Testis (tissue), 2 donors: ENCODE measurements at regions not wholly inside any gene's neighbourhood (a gene's known extent, or its start where the extent isn't known, plus 50 kb on each side); places are given as distances from the start of the nearest gene placed in this dataset.

Experiments used
- DNase-seq: peaks from one replicate; pipeline ENCODE4 v3.0.0-alpha.2; 2019
- H3K27ac ChIP-seq, 2 donors: fragments of 200-600 bp; sonication (generic); one replicate each; pipeline ENCODE4 v1.5.1; 2019
- H3K27me3 ChIP-seq: fragments of 200-600 bp; sonication (generic); one replicate; pipeline ENCODE4 v1.5.1; 2019
- H3K36me3 ChIP-seq: fragments of 200-600 bp; sonication (generic); one replicate; pipeline ENCODE4 v1.5.1; 2017; ENCODE audit warnings: low read depth; ENCODE audit errors: missing control alignments
- H3K4me1 ChIP-seq: fragments of 200-600 bp; sonication (generic); one replicate; pipeline ENCODE4 v1.5.1; 2019
- H3K4me3 ChIP-seq, 2 donors: fragments of 200-600 bp; sonication (generic); one replicate each; pipeline ENCODE4 v1.5.1; 2017 to 2019
- H3K9me3 ChIP-seq: fragments of 200-600 bp; sonication (generic); one replicate; pipeline ENCODE4 v1.5.1; 2017
- POLR2A ChIP-seq: fragments of 450-650 bp; IDR thresholded peaks from one replicate; pipeline ENCODE4 v1.6.1; 2017; ENCODE audit warnings: antibody characterized with exemption, mild to moderate bottlenecking, moderate library complexity
- WGBS, 2 donors: methylation state at CpG; one replicate each; pipeline ENCODE4 v1.1.5; 2018; 5-methylcytosine and 5-hydroxymethylcytosine counted together
- intact Hi-C: fragments of 100-400 bp; cut with DNase I; formaldehyde crosslinking; loops from one replicate; pipeline ENCODE4 v1.15.1; 2023; ENCODE audit warnings: low total_unique reads
- TF ChIP-seq, protein P1 (sequence below), 3 experiments: fragments of 450-650 bp in 2 of 3; fragments of 200-600 bp in 1 of 3; sonication (generic) in 1 of 3; IDR thresholded peaks; one replicate each; pipeline ENCODE4 v1.5.1; 2016 to 2019; ENCODE audit warnings: antibody characterized with exemption in 3 of 3, mild to moderate bottlenecking in 2 of 3, moderate library complexity in 1 of 3

DNA sequence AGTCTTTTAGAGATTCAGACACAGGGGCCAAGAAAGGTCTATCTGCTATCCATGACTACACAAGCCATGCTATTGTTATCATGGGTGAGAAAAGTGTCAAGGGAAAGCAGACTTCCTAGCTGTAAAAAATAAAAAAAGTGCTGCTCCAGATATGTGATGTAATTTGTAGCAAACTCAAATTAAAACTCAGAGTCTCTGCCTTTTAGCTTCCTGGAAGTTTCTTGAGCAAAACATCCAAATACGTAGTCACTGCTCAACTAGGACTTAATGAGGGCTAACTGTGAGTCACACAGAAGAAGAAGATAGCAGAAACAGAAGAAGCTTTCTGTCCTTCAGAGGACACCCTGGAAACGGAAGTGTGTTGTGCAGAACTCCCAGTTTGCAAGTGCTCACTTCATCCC lies 393.4 kb upstream of the NR2F2 start:
- DNase-seq = no peak
- TF ChIP-seq, protein P1, sequence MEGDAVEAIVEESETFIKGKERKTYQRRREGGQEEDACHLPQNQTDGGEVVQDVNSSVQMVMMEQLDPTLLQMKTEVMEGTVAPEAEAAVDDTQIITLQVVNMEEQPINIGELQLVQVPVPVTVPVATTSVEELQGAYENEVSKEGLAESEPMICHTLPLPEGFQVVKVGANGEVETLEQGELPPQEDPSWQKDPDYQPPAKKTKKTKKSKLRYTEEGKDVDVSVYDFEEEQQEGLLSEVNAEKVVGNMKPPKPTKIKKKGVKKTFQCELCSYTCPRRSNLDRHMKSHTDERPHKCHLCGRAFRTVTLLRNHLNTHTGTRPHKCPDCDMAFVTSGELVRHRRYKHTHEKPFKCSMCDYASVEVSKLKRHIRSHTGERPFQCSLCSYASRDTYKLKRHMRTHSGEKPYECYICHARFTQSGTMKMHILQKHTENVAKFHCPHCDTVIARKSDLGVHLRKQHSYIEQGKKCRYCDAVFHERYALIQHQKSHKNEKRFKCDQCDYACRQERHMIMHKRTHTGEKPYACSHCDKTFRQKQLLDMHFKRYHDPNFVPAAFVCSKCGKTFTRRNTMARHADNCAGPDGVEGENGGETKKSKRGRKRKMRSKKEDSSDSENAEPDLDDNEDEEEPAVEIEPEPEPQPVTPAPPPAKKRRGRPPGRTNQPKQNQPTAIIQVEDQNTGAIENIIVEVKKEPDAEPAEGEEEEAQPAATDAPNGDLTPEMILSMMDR (IDR thresholded peaks at IDR 0.05) = no peak
- TF ChIP-seq POLR2A = no peak
- intact Hi-C loops = no loop called here
- Histone ChIP-seq H3K9me3 (no peaks in the 10 kb centered on the region), H3K27ac (no peak overlapping the region), H3K36me3 (no peaks in the 10 kb centered on the region), H3K4me1 (no peaks in the 10 kb centered on the region), H3K4me3 (no peak overlapping the region), H3K27me3 (no peaks in the 10 kb centered on the region)
- 65 to 79% methylated on average over 2 of the region's 2 CpGs for WGBS, 2 donors

DNA sequence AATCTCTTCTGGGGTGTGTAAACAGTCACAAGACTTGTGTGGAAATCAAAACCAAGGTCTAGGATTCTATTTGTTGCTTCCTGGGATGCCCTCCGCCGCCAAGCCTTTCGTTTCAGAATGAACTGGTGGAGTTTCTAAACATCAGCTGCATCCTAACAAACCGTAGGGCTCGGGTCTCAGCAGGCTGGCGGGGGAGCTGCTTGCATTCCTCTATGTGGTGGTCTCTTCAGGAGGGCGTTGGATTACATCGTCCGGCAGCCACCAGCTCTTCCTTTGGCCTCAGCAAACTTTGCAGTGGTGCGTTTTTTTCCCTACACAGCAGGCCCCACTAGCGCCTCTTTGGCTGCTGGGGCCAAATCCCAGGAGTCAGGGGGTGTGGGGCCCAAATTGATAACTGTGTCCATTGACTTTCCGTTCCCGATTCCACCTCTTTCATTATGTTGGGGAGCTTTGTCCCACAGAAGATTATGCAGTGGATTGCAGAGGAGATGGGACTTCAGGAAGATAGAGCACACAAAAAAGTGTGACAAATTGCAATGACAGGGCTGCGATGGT lies 390.0 kb upstream of the NR2F2 start:
- Histone ChIP-seq H3K27ac (no peak overlapping the region), H3K27me3 (no peaks in the 10 kb centered on the region), H3K9me3 (no peaks in the 10 kb centered on the region), H3K4me3 (no peak overlapping the region), H3K4me1 (no peaks in the 10 kb centered on the region), H3K36me3 (no peaks in the 10 kb centered on the region)
- intact Hi-C loops = no loop called here
- no peak for DNase-seq
- WGBS, 2 donors = 84 to 86% methylated on average over 14 of the region's 14 CpGs
- TF ChIP-seq, protein P1 (IDR thresholded peaks at IDR 0.05) = no peak
- no peak for TF ChIP-seq POLR2A

DNA sequence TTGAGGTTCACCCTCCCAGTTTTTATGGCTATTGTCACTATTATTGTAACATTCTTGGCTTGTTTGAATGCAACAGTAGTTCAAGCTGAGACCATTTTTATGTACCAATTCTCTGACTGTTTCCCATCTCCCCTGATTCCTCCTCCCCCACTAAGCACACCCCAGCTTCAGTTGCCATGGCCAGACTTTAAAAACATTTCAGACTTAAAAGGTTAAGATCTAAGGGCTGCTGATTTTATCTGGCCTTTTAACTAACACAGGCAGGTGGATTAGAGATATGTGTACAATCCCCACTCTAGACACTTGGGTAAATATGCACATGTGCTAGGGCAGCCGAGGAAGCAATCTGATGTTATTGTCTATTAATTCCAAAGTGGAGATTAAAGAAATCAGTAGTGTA lies 386.3 kb upstream of the NR2F2 start:
- Histone ChIP-seq H3K36me3 (no peaks in the 10 kb centered on the region), H3K9me3 (no peaks in the 10 kb centered on the region), H3K4me3 (no peak overlapping the region), H3K27ac (no peak overlapping the region), H3K27me3 (no peaks in the 10 kb centered on the region), H3K4me1 (no peaks in the 10 kb centered on the region)
- DNase-seq = no peak
- WGBS, 2 donors = 76 to 84% methylated on average over 1 of the region's 1 CpG
- intact Hi-C loops = no loop called here
- TF ChIP-seq, protein P1 (IDR thresholded peaks at IDR 0.05) = no peak
- no peak for TF ChIP-seq POLR2A

DNA sequence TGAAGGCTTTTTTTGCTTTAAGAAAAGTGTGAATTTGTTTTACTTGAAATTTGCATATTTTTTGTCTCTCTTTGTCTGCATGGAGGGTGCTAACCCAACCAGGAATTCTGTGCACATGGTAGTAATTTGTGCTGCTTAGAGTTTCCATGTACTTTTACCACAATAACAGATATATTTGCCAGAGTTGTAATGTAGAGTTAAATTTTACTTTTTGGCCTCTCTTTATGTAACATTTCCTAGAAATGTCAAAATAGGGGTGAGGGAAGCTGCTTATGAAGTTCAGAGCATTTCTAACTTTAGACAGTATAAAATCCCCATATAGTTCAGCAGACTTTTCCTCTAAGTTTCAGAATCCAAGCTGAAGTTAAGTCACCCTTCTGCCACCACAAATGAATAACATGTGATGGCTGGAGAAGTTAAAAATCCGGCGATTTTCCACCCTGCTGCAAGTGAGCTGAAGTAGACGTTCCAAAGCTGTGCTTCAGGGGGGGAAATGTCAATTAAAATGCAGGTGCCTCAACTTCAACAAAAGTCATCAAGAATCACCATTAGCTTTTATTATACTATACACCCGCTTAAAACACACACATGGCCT lies 385.7 kb upstream of the NR2F2 start:
- Histone ChIP-seq H3K9me3 (no peaks in the 10 kb centered on the region), H3K4me1 (no peaks in the 10 kb centered on the region), H3K27ac (no peak overlapping the region), H3K36me3 (no peaks in the 10 kb centered on the region), H3K27me3 (no peaks in the 10 kb centered on the region), H3K4me3 (no peak overlapping the region)
- WGBS, 2 donors = 80 to 84% methylated on average over 4 of the region's 4 CpGs
- TF ChIP-seq, protein P1 (IDR thresholded peaks at IDR 0.05) = no peak
- TF ChIP-seq POLR2A = no peak
- intact Hi-C loops = no loop called here
- DNase-seq = no peak

DNA sequence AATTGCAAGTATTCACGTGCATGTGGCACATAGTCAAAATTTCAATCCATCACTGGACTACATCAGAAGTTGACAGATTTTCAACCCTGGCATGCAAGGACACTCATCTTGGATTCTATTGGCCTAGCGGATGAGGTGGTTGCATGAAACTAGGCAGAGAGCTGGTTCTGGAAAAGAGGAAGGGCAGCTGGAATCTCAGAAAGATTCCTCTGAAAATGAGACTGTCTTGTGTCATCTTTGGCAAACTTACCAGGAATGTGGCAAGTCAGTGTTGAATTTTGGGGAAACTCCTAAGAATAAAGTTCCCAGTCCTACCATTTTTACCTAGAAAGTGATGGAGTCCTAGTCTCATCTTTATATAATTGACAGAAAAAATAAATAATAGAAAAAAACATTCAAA lies 384.3 kb upstream of the NR2F2 start:
- no peak for DNase-seq
- Histone ChIP-seq H3K36me3 (no peaks in the 10 kb centered on the region), H3K4me3 (no peak overlapping the region), H3K9me3 (no peaks in the 10 kb centered on the region), H3K4me1 (no peaks in the 10 kb centered on the region), H3K27me3 (no peaks in the 10 kb centered on the region), H3K27ac (no peak overlapping the region)
- intact Hi-C loops = no loop called here
- WGBS, 2 donors = 96 to 98% methylated on average over 2 of the region's 2 CpGs
- TF ChIP-seq POLR2A = no peak
- TF ChIP-seq, protein P1 (IDR thresholded peaks at IDR 0.05) = no peak
